Tibial artery (tissue), 4 donors: ENCODE measurements at regions not wholly inside any gene's neighbourhood (a gene's known extent, or its start where the extent isn't known, plus 50 kb on each side); places are given as distances from the start of the nearest gene placed in this dataset.
"Not testable (repeated sequence)": the region's sequence is repeated elsewhere in the genome, so short reads cannot be mapped to it uniquely, and the experiment has no call there.

ENCODE experiments used
- DNase-seq, 2 donors: peaks; one replicate each; pipeline ENCODE4 v3.0.0-alpha.2; 2019
- H3K27ac ChIP-seq, 2 donors: fragments of 200-600 bp; sonication (generic) in 1 of 2; 1 replicate in 1 of 2; 2 replicates in 1 of 2; pipeline ENCODE4 v1.5.1; 2018 to 2019; ENCODE audit warnings: mild to moderate bottlenecking in 1 of 2
- H3K27me3 ChIP-seq, 2 donors: fragments of 200-600 bp; sonication (generic) in 1 of 2; one replicate each; pipeline versions ENCODE4 v1.5.1 to v1.6.0; 2016 to 2019
- H3K36me3 ChIP-seq, 3 donors: fragments of 200-600 bp; sonication (generic) in 2 of 3; one replicate each; pipeline ENCODE4 v1.5.1; 2016 to 2019; ENCODE audit warnings: mild to moderate bottlenecking in 2 of 3
- H3K4me1 ChIP-seq, 4 donors: fragments of 200-600 bp; sonication (generic) in 2 of 4; 1 replicate in 3 of 4; 2 replicates in 1 of 4; pipeline ENCODE4 v1.5.1; 2016 to 2019
- H3K4me3 ChIP-seq, 2 donors: fragments of 200-600 bp; sonication (generic) in 1 of 2; 1 replicate in 1 of 2; 2 replicates in 1 of 2; pipeline ENCODE4 v1.5.1; 2018 to 2019; ENCODE audit warnings: mild to moderate bottlenecking in 2 of 2
- H3K9me3 ChIP-seq, 3 donors: fragments of 200-600 bp; sonication (generic) in 1 of 3; one replicate each; pipeline ENCODE4 v1.5.1; 2016 to 2019
- CTCF ChIP-seq, 2 experiments: fragments of 200-600 bp in 1 of 2; fragments of 450-650 bp in 1 of 2; IDR thresholded peaks; one replicate each; pipeline ENCODE4 v1.5.1; 2017 to 2019; ENCODE audit warnings: antibody characterized with exemption in 2 of 2, mild to moderate bottlenecking in 1 of 2, moderate library complexity in 1 of 2
- intact Hi-C: fragments of 100-400 bp; cut with DNase I; formaldehyde crosslinking; loops from one replicate; pipeline ENCODE4 v1.15.0; 2023; ENCODE audit warnings: low total_unique reads

- H3K27me3 ChIP-seq, result no peaks in the 10 kb centered on the region
- H3K36me3 ChIP-seq, result no peaks in the 10 kb centered on the region
- H3K4me3 ChIP-seq, result no peak overlapping the region
- intact Hi-C loops, result no loop called here
- no peak overlapping the region for H3K27ac ChIP-seq
- no peaks in the 10 kb centered on the region for H3K9me3 ChIP-seq
- no peak for DNase-seq
- no peaks in the 10 kb centered on the region for H3K4me1 ChIP-seq
- TF ChIP-seq CTCF (IDR thresholded peaks at IDR 0.05), result no peak
Measured at GRCh38 chr3:82386647-82387046, 625.2 kb upstream of the GBE1 start.

- H3K27ac ChIP-seq, result no peak overlapping the region
- no peak for DNase-seq
- H3K27me3 ChIP-seq, result no peaks in the 10 kb centered on the region
- H3K36me3 ChIP-seq, result no peaks in the 10 kb centered on the region
- intact Hi-C loops, result no loop called here
- no peak for TF ChIP-seq CTCF (IDR thresholded peaks at IDR 0.05)
- H3K9me3 ChIP-seq, result no peaks in the 10 kb centered on the region
- H3K4me3 ChIP-seq, result no peak overlapping the region
- no peaks in the 10 kb centered on the region for H3K4me1 ChIP-seq
Measured at GRCh38 chr3:82384181-82384580, 622.7 kb upstream of the GBE1 start.

- no peak for DNase-seq
- TF ChIP-seq CTCF (IDR thresholded peaks at IDR 0.05), result no peak
- no peaks in the 10 kb centered on the region for H3K27me3 ChIP-seq
- no peak overlapping the region for H3K4me3 ChIP-seq
- no peaks in the 10 kb centered on the region for H3K4me1 ChIP-seq
- H3K27ac ChIP-seq, result no peak overlapping the region
- no peaks in the 10 kb centered on the region for H3K9me3 ChIP-seq
- intact Hi-C loops, result no loop called here
- no peaks in the 10 kb centered on the region for H3K36me3 ChIP-seq
Measured at GRCh38 chr3:82382831-82383230, 621.4 kb upstream of the GBE1 start.

- no peak for DNase-seq
- Histone ChIP-seq H3K4me1 (no peaks in the 10 kb centered on the region), H3K27ac (no peak overlapping the region), H3K9me3 (no peaks in the 10 kb centered on the region), H3K27me3 (no peaks in the 10 kb centered on the region), H3K4me3 (no peak overlapping the region), H3K36me3 (no peaks in the 10 kb centered on the region)
- intact Hi-C loops, result no loop called here
- no peak for TF ChIP-seq CTCF (IDR thresholded peaks at IDR 0.05)
Measured at GRCh38 chr3:82378392-82378791, 616.9 kb upstream of the GBE1 start.

GRCh38 chr3:82376883-82377282 is 615.4 kb upstream of the GBE1 start:
- H3K4me3 ChIP-seq, result no peak overlapping the region
- DNase-seq, result no peak

GRCh38 chr3:82373833-82374232 is 612.4 kb upstream of the GBE1 start:
- H3K27ac ChIP-seq, H3K4me3 ChIP-seq, H3K4me1 ChIP-seq, H3K36me3 ChIP-seq, intact Hi-C loops, H3K27me3 ChIP-seq, DNase-seq, H3K9me3 ChIP-seq: not testable (repeated sequence)

More at GRCh38 chr3:82376883-82377282, 615.4 kb upstream of the GBE1 start:
- H3K9me3 ChIP-seq, result no peaks in the 10 kb centered on the region
- no peak overlapping the region for H3K27ac ChIP-seq
- TF ChIP-seq CTCF (IDR thresholded peaks at IDR 0.05), result no peak
- no peaks in the 10 kb centered on the region for H3K36me3 ChIP-seq
- H3K4me1 ChIP-seq, result no peaks in the 10 kb centered on the region
- intact Hi-C loops, result no loop called here
- no peaks in the 10 kb centered on the region for H3K27me3 ChIP-seq
